HG03066 (cell line): ENCODE measurements at regions not wholly inside any gene's neighbourhood (a gene's known extent, or its start where the extent isn't known, plus 50 kb on each side); places are given as distances from the start of the nearest gene placed in this dataset.

Experiments
- ATAC-seq: cut with Tn5 transposase; IDR thresholded peaks from one replicate; pipeline ENCODE4 v1.9.1; 2021; ENCODE audit warnings: low read depth; ENCODE audit not compliant: unreplicated experiment

DNA sequence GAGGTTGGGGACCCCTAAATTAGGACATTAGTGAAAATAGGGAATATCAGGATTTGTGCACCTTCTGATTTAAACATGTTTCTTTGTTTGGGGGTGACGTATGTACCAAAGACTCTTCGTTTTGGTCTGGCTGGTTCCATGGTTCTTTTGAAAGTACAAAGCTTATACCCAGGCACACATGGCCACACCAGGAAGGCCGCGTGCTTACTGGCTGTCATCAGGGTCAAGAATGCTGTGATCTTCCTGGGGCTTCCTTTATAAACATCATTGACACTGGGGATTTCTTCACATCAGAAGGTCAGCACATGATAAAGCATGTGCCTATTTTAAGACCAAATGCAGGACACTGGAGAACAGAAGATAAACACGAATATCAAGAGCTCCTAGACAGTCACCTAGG is 230.6 kb upstream of the ID2 start:
- ATAC-seq: no peak

DNA sequence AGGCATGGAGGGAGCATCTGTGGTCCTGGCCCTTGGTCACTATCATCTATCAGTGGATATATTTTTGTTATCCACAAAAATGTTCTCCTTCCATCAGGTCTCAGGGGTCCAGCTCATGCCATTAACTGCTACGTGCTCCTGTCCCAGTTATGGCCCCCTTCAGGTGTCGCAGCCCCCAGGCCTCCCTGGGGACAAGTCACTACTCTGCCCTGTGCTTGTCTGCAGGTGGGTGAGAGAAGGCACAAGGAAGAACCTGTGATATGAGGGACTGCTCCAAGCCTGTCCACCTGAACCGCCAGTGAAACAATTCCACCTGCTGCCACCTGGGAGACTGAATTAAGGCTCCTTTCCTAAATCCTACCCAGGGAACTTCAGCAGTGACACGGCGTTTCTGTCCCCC is 229.6 kb upstream of the ID2 start:
- no peak for ATAC-seq

DNA sequence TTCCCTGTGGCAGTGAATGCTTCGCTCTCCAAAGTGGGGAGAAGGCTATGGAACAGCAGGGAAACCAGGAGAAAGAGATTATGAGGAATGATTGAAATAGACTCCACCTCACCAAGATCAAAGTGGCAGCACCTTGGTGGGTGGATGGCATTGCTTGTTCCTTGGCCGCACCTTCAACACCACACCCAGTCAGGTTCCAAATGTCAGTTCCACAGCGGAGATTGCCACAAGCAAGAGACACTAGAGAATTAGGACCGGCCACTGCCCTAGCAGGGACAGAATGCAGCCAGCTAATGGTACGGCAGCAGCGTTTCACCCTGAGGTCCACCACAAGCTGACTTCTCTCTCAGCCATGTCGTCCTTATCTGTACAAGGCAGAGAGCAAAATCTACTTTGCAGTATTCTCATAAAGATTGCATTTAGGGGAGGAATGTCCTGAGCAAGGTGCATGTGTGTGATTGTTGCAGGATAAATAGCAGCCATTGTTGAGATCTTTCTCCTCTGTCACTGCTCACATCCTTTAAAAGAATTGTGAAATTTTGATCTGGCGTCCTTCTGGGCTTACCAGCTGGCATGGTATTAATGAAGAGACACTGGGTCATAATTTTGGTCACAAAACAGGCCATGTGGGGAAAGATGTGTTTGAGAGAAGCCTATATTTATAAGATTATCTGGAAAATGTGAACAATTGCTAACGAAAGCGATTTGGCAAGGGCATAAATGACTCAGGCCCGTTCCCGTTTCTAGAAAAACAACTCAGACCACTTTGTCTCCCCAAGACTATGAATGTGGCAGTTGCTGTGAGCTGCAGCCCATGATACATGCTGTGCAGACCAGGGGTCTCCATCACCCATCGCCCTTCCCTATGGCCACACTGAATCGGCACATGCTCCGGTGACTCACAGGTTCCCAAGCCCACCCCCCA is 228.6 kb upstream of the ID2 start:
- no peak for ATAC-seq

DNA sequence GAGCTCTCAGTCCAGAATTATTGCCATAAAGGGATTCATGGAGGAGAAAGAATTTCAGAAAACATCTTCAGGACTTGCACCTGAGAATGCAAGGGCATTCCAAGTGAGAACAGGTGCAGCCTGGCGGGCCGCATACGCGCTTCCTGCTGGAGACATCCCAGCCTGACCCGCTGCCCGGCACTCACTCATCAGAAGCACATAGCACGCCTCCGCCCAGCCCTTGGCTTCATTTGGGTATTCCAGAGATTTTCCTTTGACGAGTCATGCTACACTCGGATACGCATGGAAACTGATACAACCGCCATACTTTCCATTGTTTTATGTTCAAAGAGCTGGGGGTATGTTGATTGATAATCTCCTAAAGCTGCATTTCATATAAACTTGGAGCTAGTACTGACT is 228.0 kb upstream of the ID2 start:
- ATAC-seq: no peak

DNA sequence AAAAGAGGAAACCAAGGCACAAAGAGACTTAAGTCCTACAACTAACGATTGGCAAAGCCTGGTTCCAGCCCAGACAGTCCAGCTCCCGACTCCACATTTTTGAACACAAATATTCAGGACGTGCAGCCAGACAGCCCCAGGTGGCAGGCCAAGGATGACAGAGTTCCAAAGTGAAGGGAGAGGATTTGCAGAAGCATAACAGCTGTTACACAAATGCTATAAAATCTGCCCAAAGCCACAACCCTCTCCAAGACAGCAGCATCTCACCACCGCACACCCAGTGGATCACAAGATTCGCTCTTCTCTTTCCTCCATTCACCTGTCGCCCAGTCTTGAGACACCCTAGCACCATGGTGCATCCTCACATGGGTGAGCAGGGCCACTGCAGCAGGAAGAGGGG is 227.1 kb upstream of the ID2 start:
- no peak for ATAC-seq

DNA sequence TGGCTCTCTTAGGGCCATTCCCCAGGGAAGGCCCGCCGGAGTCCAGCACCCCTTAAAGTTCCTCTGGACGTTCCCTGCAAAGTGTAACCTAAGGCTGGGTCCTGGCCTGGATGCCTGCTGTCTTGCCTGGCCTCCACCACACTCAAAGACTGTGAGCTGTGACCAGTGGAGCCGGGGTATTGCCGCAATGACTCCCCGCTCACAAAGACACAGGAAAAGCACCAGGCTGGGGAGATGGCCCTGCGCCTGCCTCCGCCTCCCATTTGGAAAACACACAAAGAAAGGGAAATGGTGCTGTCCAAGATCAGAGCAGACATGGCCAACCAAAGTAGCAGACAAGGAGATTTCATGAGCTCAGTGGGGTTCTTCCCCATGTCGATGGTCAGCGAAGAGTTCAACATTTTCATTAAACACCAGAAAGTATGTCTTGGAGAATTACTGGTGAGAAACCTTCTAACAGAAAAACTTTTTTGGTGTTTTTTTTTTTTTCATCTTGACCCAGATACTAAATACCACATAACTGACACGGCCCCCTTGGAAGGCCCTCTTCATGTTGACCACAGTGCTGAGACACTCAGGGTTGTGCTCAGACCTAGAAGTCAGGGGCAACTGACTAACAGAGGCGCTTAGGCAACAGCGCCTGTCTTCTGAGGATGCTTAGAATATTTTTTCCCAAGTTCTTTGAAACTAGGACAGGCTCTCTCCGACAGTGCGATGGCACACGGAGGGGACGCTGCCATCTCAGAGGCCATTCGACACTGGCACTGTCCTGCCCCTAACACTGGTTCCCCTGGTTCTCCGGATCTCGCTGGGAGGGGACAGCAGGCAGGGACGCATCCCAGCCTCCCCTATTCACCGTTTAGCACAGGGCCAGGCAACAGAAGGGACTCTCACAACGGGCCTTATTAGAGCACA is 226.4 kb upstream of the ID2 start:
- ATAC-seq: no peak

DNA sequence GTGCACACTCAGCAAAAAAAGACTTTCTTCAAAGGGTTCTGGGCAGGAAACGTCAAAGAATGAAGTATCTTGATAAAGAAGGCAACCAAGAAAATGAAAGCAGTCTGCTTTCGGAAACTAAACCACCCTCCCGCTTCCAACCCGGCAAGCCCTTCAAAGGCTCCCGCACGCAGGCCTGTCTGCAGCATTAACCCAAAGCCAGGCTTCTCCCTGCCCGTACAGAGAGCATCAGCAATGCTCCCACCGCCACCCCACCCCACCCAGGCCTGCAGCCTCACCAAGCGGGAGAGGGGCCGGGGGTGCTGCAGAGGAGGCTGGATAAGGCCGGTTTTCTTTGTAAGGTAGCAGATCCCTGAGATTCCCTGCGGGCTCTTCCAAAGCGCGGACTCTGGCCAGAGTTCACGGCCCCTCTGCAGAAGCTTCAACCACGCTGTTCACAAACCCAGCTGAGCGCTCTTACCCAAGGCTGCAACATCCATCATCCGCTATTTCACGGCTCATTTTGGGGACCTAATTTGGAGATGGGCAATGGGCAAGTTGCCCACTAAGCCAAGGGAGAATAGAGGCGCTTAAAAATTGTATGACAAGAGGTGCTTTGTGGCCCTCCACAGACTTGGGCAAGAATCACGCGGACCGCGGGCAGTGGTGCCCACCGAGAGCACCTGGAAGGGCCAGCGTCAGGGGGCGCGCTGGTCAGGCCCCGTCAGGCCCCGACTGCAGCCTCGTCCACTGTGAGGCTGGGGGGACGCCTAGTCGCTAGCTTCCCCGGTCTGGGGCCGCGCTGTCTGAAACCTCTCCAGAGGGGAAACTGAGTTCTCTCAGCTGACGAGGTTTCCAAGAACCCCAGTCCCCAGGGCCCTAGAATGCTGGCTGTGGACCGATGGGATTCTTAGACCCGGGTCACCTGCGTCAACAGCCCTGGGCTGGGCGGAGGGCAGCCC is 225.4 kb upstream of the ID2 start:
- peak; percentile 66 for ATAC-seq

DNA sequence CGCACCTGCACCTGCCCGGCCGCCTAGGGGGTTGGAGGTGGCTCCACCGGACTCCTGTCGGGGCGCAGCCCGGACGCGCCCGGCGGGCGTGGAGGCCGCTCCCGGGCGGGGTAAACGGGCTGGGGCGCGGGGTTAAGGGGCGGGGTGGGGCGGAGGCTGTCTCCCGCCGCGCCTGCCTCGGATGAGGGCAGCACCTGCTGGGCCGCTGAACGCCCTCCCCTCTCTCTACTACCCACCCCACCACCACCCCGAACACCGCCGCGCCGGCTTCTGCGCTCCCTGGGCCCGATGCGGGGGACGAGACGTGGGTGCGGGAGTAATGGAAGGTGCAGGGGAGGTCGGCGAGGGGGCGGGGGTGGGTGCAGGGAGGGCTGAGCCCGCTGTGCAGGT is 224.8 kb upstream of the ID2 start:
- ATAC-seq: no peak

DNA sequence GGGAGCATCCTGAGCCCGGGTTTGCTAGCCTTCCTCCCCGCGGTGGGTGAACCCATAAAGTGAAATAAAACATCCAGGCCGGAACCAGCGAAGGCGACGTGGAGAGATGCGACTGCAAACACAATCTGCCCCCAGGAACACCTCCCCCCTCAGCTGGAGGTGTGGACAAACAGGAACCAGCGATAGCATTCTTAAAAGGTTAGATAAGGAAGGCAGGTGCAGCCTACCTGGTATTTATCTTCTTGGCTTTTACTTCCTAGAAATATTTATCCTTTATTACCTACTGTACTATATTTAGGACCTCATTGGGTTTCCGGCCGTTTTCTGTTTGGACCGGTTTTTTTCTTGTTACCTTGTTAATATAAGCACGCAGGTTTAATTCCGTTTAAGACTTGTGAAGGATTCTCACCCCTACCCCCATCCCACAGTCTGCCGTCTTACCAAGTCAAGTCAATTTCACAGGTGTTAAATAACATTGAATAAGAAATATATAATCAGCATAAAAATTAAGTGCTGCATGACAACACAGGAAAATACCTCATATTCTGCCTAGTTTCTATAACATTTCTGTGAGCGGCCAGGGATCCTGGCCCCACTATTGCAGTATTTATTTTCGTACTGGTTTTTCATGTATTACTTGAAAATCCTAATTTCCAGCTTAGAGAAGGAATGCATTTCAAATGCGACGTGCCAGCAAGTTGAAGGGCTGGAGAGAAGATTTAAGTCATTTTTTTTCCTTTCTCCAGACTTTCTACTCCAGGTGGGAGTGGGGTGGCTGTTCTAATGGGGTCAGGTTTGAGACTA is 224.0 kb upstream of the ID2 start:
- ATAC-seq: no peak

DNA sequence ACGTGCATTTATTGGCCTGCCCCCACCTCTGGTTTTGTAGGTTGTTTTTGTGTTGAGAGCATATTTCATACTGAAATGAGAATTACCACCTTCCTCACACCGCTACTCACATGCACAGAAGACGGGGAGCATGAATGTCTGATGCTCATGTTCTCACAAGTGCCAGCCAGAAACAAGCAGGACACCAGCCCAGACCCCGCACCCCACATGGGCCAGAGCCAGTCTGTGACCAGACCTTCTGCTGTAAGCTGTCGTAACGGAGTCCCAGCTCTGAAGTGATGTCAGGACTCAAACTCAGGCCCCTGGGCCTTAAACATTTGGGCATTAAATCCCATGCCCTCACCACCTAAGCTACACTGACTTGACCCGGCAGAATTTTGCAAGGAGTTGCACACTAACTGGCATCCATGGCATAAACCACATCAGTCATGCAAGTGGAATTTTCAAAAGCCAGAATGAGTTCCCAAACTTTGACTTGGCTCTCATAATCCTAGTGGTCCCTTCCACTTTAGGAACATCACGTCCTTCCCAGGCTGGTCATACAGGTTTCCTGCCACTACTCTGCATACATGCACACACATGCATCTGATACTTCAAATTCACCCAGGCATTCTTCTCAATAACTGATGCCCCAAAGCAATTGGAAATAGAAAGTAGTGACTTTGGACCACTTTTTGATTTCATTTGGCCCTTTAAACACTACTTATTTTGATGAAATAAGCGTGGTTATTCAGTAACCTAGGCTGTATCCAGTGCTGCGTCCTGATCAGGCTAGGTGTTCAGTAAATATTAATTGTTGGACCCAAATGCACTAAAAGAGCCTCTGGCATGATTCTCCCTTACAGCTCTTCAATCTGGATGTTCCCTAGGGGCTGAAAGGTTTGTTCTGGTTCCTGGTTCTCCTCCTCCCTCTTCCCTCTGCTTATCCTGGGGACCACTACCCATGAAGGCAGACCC is 223.1 kb upstream of the ID2 start:
- ATAC-seq: no peak

DNA sequence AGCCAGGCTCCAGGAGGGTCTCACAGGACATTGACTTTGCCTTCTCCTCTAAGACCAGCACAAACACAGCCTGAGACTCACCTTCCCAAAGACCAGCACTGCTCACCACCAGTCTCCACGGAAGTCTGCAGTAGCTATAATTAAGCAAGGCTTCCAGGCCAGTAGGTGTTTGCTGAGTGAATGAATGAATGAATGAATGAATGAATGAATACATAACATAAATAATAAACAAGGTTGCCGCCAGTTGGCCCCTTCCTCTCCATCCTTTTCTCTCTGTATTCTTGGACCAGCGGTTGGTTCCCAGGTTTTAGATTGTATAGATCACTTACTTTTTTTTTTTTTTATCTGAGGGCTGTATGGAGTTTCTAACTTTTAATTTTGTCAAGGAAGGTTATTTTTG is 222.4 kb upstream of the ID2 start:
- ATAC-seq: no peak

DNA sequence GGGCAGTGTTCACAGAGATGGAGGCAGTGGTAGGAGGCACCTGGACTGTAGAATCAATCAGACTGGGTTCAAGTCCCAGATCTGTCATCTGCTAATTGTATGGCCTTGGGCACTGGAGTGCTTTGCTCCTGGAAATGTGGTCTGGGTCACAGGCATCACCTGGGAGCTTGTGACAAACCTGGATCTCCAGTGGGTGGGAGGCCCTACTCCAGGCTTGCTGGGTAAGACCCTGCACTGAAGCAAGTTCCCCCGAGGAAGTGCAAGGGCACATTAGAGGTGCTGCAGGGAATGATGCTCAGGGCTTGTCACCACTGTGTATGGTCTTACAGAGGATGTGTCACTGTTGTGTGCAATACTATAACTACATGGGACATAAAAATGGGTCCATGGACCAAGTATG is 220.5 kb upstream of the ID2 start:
- ATAC-seq: no peak

DNA sequence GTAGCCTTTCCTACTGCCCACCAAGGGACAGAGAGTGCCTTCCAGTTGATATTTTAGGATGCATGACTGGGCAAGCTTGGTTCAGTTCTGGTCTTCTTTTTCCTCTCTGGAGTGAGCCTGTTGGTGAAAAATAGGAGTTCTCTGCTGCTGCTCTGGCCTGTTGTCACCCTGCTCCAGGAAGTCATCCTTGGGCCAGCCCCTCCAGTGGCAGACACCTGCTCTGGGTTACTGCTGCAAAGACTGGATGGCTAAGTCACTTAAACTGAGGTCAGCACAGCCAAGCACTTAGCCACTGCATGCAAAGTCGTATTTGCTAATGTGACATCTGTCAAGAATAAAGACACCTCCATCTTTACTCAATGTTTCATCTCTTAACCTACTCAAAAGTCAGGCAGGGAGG is 219.6 kb upstream of the ID2 start:
- ATAC-seq: no peak

DNA sequence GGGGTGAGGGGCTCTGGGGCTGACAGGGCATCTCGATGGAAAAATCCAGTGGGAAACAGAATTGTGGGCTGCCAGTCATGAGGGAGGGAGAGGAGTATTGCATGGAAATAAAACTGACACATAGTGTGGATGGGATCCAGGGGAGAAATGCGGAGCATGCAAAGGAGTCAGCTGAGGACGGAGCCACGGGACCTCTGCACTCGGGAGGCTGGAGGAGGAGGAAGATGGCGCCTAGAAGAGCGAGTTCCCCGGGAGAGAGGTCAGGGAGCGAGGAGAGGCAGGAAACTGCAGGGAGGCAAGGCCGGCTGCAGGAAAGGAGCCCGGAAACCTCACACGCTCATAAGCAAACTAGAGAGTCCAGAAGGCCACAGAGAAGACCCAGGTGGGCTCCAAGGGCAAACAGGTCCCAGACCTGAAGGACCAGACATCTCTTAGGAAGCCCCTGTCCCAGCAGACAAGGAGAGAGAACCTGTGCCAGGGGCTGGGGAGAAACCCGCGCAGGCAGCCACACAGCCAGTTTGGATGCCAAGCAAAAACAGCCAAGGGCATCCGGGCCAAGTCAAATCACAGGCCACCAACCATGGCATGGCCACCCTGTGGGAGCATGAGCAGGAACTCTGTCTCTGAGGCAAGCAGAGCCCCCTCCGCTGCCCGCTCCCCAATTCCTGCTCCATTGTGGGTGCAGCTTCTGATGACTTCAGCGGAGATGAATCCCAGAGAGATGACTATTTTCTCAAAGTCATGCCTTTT is 218.8 kb upstream of the ID2 start:
- ATAC-seq: no peak

DNA sequence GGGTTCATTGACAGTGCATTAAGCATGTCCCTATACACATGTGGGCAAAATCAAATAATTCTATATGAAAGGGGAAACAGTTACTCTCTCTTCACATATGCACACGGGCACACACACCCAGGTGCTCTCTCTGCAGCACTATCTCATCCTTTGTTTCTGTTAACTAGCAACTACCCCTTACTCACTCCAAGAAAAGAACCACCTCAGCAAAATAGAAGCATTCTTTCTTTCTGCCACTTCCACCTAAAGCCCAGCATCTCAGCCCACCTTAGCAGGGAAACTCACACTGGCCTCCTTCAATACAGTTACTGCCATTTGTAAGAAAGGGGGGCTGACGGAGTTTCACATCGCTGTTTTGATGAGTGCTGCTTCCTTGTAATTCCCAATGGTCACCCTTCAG is 216.3 kb upstream of the ID2 start:
- ATAC-seq: no peak

DNA sequence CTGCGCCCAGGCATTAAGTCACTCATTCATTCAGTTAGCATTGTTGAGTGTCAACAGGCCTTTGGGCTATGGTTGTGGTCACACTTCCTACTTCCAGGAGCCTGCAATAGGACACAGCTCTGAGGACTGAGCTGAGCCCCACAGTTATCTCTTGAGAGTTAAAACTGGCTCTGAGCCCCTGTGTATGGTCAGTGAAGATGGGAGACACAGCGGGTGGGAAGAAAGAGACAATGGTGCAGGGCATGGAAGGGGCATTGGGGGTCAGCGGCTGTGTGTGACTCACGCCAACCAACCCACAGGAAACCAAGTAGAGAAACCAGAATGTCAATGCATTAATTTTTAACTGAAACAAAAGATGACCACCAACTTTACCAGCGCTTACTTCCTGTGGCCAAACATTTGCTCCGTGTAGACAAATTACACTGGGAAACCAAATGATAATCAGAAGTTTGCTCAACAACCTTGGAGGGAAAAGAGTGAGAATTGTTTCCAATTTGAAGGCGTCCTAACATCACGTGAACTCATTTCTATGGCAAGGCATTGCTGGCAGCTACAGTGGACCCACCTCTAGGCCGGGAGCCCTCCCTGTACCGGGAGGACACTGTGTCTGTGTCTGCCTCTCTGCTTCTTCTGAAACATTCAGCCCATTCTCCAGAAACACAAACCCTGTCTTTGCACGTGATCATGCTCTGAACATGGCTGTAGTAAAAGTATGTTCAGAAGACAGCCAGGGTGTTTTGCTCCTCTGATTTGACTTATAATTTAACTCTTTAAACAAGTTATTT is 212.0 kb upstream of the ID2 start:
- peak; percentile 59 for ATAC-seq
